SK-N-SH treated with all-trans-retinoic acid at 6 μM for 48 hours (cell line): ENCODE measurements at regions not wholly inside any gene's neighbourhood (a gene's known extent, or its start where the extent isn't known, plus 50 kb on each side); places are given as distances from the start of the nearest gene placed in this dataset.

ENCODE experiments used
- ATAC-seq: fragments of 200-7000 bp; cut with Tn5 transposase; 3 replicates; pipeline ENCODE4 v1.9.1; 2020; ENCODE audit warnings: mild to moderate bottlenecking, moderate library complexity
- ARNTL ChIP-seq: fragments of 450-650 bp; formaldehyde crosslinking; IDR thresholded peaks from 2 replicates; pipeline ENCODE4 v1.5.0; 2020; ENCODE audit warnings: low read depth, mild to moderate bottlenecking, moderate library complexity, borderline replicate concordance
- BACH2 ChIP-seq: fragments of 250-450 bp; sonication (Bioruptor Pico); IDR thresholded peaks from 2 replicates; pipeline ENCODE4 v1.9.0; 2021; ENCODE audit warnings: mild to moderate bottlenecking, borderline replicate concordance
- CSDC2 ChIP-seq: fragments of 250-450 bp; sonication (Bioruptor Pico); IDR thresholded peaks from 2 replicates; pipeline ENCODE4 v1.5.0; 2020; ENCODE audit warnings: mild to moderate bottlenecking, moderate library complexity
- GLIS3 ChIP-seq: fragments of 250-450 bp; sonication (Bioruptor Pico); IDR thresholded peaks from 2 replicates; pipeline ENCODE4 v1.5.0; 2020; ENCODE audit warnings: mild to moderate bottlenecking, moderate library complexity
- OSR1 ChIP-seq: fragments of 250-450 bp; sonication (Bioruptor Pico); IDR thresholded peaks from 2 replicates; pipeline ENCODE4 v1.8.0; 2022; ENCODE audit warnings: moderate library complexity, mild to moderate bottlenecking, inconsistent platforms
- PPARA ChIP-seq: fragments of 250-450 bp; sonication (Bioruptor Pico); IDR thresholded peaks from 2 replicates; pipeline ENCODE4 v1.5.0; 2020; ENCODE audit warnings: mild to moderate bottlenecking, borderline replicate concordance
- RARB ChIP-seq: fragments of 250-450 bp; sonication (Bioruptor Pico); IDR thresholded peaks from 2 replicates; pipeline ENCODE4 v1.8.0; 2021; ENCODE audit warnings: mild to moderate bottlenecking, moderate library complexity
- SNAI2 ChIP-seq: fragments of 250-450 bp; sonication (Bioruptor Pico); IDR thresholded peaks from 2 replicates; pipeline ENCODE4 v1.5.0; 2020; ENCODE audit warnings: mild to moderate bottlenecking, moderate library complexity
- TCF4 ChIP-seq: fragments of 250-450 bp; sonication (Bioruptor Pico); IDR thresholded peaks from 2 replicates; pipeline ENCODE4 v1.8.0; 2021; ENCODE audit warnings: mild to moderate bottlenecking, moderate library complexity, borderline replicate concordance
- TOX ChIP-seq: fragments of 250-450 bp; sonication (Bioruptor Pico); IDR thresholded peaks from 2 replicates; pipeline ENCODE4 v1.8.0; 2021; ENCODE audit warnings: mild to moderate bottlenecking, moderate library complexity, borderline replicate concordance
- ZC3H10 ChIP-seq: fragments of 250-450 bp; sonication (Bioruptor Pico); IDR thresholded peaks from 2 replicates; pipeline ENCODE4 v1.5.1; 2021; ENCODE audit warnings: mild to moderate bottlenecking, moderate library complexity
- ZFP3 ChIP-seq: fragments of 250-450 bp; sonication (Bioruptor Pico); IDR thresholded peaks from 2 replicates; pipeline ENCODE4 v1.5.0; 2020; ENCODE audit warnings: mild to moderate bottlenecking, moderate library complexity
- ZFP30 ChIP-seq: fragments of 450-650 bp; formaldehyde crosslinking; IDR thresholded peaks from 2 replicates; pipeline ENCODE4 v1.5.0; 2022; ENCODE audit warnings: mild to moderate bottlenecking, moderate library complexity
- ZNF565 ChIP-seq: fragments of 450-650 bp; formaldehyde crosslinking; conservative IDR thresholded peaks from 2 replicates; pipeline ENCODE4 v1.5.0; 2020; ENCODE audit warnings: low read depth, mild to moderate bottlenecking, moderate library complexity
- ZNF70 ChIP-seq: fragments of 450-650 bp; formaldehyde crosslinking; IDR thresholded peaks from 2 replicates; pipeline ENCODE4 v1.5.0; 2020; ENCODE audit warnings: mild to moderate bottlenecking, moderate library complexity
- ZNF8 ChIP-seq: fragments of 450-650 bp; formaldehyde crosslinking; IDR thresholded peaks from 2 replicates; pipeline ENCODE4 v1.5.0; 2020; ENCODE audit warnings: mild to moderate bottlenecking, moderate library complexity
- TF ChIP-seq, protein P1 (sequence below): fragments of 250-450 bp; sonication (Bioruptor Pico); IDR thresholded peaks from 2 replicates; pipeline ENCODE4 v1.5.0; 2020; ENCODE audit warnings: mild to moderate bottlenecking, moderate library complexity
- TF ChIP-seq, protein P2 (sequence below): fragments of 250-450 bp; sonication (Bioruptor Pico); IDR thresholded peaks from 2 replicates; pipeline ENCODE4 v1.8.0; 2020; ENCODE audit warnings: mild to moderate bottlenecking, moderate library complexity, borderline replicate concordance
- TF ChIP-seq, protein P3 (sequence below): fragments of 250-450 bp; sonication (Bioruptor Pico); IDR thresholded peaks from 2 replicates; pipeline ENCODE4 v1.5.1; 2021; ENCODE audit warnings: mild to moderate bottlenecking, moderate library complexity
- TF ChIP-seq, protein P4 (sequence below): fragments of 250-450 bp; sonication (Bioruptor Pico); IDR thresholded peaks from 2 replicates; pipeline ENCODE4 v1.8.0; 2021; ENCODE audit warnings: low read depth, mild to moderate bottlenecking, moderate library complexity, borderline replicate concordance
- TF ChIP-seq, protein P5 (sequence below): fragments of 250-450 bp; sonication (Bioruptor Pico); IDR thresholded peaks from 2 replicates; pipeline ENCODE4 v1.5.1; 2020; ENCODE audit warnings: low read depth, mild to moderate bottlenecking, moderate library complexity

DNA sequence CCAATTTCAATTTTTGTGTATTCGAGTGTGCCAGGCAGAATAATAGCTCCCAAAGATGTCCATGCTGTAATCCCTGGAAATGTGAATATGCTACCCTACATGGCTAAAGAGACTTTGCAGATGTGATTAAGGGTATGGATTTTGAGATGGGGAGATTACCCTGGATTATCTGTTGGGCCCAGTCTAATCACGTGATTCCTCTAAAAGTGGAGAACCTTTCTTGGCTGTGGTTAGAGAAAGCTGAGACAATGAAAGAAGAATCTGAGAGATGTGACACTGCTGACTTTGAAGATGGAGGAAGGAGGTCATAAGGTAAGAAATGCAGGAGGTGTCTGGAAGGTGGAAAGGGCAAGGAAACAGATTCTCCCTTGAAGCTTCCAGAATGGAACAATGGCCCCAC lies 503.5 kb upstream of the PITX2 start:
- no peak for TF ChIP-seq GLIS3
- TF ChIP-seq SNAI2 (CRISPR knock-in tag) = no peak
- no peak for TF ChIP-seq TCF4 (CRISPR knock-in tag)
- no peak for TF ChIP-seq ZNF8
- TF ChIP-seq ZC3H10 (CRISPR knock-in tag) = no peak
- TF ChIP-seq, protein P1, sequence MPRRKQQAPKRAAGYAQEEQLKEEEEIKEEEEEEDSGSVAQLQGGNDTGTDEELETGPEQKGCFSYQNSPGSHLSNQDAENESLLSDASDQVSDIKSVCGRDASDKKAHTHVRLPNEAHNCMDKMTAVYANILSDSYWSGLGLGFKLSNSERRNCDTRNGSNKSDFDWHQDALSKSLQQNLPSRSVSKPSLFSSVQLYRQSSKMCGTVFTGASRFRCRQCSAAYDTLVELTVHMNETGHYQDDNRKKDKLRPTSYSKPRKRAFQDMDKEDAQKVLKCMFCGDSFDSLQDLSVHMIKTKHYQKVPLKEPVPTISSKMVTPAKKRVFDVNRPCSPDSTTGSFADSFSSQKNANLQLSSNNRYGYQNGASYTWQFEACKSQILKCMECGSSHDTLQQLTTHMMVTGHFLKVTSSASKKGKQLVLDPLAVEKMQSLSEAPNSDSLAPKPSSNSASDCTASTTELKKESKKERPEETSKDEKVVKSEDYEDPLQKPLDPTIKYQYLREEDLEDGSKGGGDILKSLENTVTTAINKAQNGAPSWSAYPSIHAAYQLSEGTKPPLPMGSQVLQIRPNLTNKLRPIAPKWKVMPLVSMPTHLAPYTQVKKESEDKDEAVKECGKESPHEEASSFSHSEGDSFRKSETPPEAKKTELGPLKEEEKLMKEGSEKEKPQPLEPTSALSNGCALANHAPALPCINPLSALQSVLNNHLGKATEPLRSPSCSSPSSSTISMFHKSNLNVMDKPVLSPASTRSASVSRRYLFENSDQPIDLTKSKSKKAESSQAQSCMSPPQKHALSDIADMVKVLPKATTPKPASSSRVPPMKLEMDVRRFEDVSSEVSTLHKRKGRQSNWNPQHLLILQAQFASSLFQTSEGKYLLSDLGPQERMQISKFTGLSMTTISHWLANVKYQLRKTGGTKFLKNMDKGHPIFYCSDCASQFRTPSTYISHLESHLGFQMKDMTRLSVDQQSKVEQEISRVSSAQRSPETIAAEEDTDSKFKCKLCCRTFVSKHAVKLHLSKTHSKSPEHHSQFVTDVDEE (CRISPR knock-in tag) = no peak
- no peak for TF ChIP-seq TOX (CRISPR knock-in tag)
- TF ChIP-seq, protein P2, sequence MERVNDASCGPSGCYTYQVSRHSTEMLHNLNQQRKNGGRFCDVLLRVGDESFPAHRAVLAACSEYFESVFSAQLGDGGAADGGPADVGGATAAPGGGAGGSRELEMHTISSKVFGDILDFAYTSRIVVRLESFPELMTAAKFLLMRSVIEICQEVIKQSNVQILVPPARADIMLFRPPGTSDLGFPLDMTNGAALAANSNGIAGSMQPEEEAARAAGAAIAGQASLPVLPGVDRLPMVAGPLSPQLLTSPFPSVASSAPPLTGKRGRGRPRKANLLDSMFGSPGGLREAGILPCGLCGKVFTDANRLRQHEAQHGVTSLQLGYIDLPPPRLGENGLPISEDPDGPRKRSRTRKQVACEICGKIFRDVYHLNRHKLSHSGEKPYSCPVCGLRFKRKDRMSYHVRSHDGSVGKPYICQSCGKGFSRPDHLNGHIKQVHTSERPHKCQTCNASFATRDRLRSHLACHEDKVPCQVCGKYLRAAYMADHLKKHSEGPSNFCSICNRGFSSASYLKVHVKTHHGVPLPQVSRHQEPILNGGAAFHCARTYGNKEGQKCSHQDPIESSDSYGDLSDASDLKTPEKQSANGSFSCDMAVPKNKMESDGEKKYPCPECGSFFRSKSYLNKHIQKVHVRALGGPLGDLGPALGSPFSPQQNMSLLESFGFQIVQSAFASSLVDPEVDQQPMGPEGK (CRISPR knock-in tag) = no peak
- TF ChIP-seq PPARA (CRISPR knock-in tag) = no peak
- TF ChIP-seq BACH2 (CRISPR knock-in tag) = no peak
- TF ChIP-seq, protein P3, sequence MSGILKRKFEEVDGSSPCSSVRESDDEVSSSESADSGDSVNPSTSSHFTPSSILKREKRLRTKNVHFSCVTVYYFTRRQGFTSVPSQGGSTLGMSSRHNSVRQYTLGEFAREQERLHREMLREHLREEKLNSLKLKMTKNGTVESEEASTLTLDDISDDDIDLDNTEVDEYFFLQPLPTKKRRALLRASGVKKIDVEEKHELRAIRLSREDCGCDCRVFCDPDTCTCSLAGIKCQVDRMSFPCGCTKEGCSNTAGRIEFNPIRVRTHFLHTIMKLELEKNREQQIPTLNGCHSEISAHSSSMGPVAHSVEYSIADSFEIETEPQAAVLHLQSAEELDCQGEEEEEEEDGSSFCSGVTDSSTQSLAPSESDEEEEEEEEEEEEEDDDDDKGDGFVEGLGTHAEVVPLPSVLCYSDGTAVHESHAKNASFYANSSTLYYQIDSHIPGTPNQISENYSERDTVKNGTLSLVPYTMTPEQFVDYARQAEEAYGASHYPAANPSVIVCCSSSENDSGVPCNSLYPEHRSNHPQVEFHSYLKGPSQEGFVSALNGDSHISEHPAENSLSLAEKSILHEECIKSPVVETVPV (CRISPR knock-in tag) = no peak
- TF ChIP-seq ZFP3 (CRISPR knock-in tag) = no peak
- TF ChIP-seq, protein P4, sequence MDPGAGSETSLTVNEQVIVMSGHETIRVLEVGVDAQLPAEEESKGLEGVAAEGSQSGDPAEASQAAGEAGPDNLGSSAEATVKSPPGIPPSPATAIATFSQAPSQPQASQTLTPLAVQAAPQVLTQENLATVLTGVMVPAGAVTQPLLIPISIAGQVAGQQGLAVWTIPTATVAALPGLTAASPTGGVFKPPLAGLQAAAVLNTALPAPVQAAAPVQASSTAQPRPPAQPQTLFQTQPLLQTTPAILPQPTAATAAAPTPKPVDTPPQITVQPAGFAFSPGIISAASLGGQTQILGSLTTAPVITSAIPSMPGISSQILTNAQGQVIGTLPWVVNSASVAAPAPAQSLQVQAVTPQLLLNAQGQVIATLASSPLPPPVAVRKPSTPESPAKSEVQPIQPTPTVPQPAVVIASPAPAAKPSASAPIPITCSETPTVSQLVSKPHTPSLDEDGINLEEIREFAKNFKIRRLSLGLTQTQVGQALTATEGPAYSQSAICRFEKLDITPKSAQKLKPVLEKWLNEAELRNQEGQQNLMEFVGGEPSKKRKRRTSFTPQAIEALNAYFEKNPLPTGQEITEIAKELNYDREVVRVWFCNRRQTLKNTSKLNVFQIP (CRISPR knock-in tag) = no peak
- no peak for TF ChIP-seq OSR1
- TF ChIP-seq ARNTL = no peak
- no peak for ATAC-seq

DNA sequence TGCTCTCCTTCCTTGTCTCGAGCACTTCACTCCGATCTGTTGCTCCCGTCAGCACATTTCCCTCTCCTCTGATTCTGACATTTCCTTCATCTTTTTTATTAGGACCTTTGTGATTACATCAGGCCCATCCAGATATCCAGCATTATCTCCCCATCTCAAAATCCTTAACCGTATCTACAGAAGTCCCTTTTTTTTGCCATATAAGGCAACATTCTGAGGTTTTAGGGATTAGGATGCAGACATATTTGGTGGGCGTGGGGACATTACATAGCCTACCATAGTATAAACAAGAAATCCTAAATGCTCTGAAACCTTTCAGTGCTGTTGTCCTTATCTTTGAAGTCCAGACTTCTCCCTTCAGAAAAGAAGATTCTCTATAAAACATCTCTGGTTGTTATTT lies 505.0 kb upstream of the PITX2 start:
- ATAC-seq = no peak
- TF ChIP-seq OSR1 (no peak), ARNTL (no peak), ZNF70 (CRISPR knock-in tag) (no peak), ZNF8 (no peak), ZFP30 (CRISPR knock-in tag) (no peak), TOX (CRISPR knock-in tag) (no peak), ZFP3 (CRISPR knock-in tag) (no peak), CSDC2 (CRISPR knock-in tag) (no peak), RARB (CRISPR knock-in tag) (no peak), SNAI2 (CRISPR knock-in tag) (no peak), ZNF565 (CRISPR knock-in tag) (no peak)
- TF ChIP-seq, protein P4 (CRISPR knock-in tag) = no peak
- TF ChIP-seq, protein P2 (CRISPR knock-in tag) = no peak
- TF ChIP-seq, protein P5, sequence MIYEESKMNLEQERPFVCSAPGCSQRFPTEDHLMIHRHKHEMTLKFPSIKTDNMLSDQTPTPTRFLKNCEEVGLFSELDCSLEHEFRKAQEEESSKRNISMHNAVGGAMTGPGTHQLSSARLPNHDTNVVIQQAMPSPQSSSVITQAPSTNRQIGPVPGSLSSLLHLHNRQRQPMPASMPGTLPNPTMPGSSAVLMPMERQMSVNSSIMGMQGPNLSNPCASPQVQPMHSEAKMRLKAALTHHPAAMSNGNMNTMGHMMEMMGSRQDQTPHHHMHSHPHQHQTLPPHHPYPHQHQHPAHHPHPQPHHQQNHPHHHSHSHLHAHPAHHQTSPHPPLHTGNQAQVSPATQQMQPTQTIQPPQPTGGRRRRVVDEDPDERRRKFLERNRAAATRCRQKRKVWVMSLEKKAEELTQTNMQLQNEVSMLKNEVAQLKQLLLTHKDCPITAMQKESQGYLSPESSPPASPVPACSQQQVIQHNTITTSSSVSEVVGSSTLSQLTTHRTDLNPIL (CRISPR knock-in tag) = no peak
- TF ChIP-seq, protein P3 (CRISPR knock-in tag) = no peak
- TF ChIP-seq, protein P1 (CRISPR knock-in tag) = no peak
